ENCODE measurements at regions not wholly inside any gene's neighbourhood (a gene's known extent, or its start where the extent isn't known, plus 50 kb on each side); places are given as distances from the start of the nearest gene placed in this dataset.

DNA sequence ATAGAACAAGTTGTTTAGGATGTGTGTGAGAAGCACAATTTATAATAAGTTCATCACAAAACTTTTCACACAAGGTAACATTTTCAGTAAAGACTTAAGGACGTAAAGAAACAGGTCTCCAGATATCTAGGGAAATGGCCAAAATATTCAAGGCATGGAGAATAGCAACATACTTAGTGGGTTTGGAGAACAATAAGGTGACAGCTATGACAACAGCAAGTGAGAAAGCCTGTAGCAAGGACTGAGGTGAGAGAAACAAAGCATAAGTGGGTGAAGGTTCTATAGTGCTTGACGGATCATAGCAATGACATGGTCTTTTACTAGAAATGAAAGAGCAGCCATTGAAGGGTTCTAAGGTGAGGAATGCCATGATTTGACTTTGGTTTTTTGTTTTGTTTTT is 1337.3 kb downstream of the PCDH18 start:
- intact Hi-C loops (cut with DNase I) = loop anchor here in 1 of 2 donors (5.0 kb wide), 1 partner anchor 888 kb away; no protein-coding TSS in a partner anchor
- no peak for DNase-seq (ENCODE audit: low spot score)

DNA sequence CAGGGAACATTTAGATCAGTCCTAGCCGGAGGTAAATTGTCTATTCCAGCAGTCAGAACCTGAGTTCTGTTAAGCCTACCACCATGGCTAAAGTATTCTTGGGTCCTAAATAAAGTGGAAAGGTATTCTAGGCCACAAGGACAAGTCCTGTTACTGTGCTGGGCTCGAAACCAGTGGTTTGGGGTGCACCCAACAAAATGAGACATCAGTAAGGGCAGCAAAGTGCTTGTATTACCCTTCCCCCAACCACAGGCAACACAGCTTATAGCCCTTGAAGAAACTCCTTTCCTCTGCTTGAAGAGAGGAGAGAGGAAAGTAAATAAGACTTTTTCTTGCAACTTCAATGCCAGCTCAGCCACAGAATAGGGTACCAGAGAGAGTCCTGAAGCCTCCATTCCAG is 1345.6 kb downstream of the PCDH18 start:
- no peak for DNase-seq (ENCODE audit: low spot score)
- intact Hi-C loops (cut with DNase I) = no loop called here

DNA sequence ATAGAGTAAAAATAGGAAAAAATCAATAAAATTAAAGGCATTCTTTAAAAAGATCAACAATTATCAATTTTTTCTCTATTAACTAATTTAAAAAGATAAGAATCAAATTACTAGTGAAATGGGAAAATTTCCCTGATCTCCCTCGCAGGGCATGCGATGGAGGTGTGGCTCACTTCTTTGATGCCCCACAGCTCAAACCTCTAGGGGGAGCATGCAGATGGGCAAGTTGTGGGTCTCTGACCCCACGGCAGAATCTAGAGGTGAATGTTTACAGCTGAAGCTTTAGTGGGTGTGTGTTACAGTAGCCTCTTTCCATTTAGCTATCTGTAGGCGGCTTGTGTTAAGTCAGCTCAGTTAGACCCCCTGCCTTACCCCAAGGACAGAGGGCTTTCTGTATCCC is 1348.8 kb downstream of the PCDH18 start:
- DNase-seq (ENCODE audit: low spot score) = no peak
- intact Hi-C loops (cut with DNase I) = no loop called here

DNA sequence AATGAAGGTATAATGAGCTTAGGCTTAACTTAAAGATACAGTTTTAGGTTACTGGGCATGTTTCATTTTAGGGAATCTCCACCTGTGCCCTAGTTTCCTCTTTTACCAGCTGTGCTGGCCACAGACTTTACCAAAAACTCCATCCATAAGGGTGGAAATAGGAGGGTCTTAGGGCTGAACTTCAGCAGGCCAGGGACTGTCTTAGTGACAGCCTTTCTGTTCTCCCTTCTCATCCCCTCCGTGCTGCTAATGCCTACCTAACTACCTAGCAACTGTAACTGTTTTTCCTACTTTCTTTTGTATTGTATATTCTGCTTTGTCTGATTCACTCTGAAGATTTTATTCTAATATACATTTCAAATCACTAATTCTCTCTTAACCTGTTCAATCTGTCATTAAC is 1375.3 kb downstream of the PCDH18 start:
- no peak for DNase-seq (ENCODE audit: low spot score)
- intact Hi-C loops (cut with DNase I) = no loop called here

DNA sequence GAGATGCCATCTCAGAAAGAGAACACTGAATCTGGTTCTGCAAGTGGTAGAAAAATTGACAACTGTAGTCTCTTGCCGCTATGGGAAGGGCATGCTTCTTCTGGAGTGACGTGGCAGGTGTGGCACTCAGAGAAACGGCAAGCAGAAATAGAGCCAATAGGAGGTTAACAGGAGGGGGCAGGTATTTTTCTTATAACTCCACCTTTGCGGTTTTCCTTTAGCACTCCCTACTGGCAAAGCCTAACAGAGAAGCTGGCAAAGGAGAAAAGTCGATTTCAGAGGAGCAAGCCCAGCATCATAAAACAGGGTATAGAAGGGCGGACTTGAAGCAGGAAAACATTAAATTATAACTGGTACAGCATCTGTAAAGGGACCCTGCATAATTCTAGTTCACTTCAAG is 1382.2 kb downstream of the PCDH18 start:
- intact Hi-C loops (cut with DNase I) = no loop called here
- DNase-seq (ENCODE audit: low spot score) = no peak

DNA sequence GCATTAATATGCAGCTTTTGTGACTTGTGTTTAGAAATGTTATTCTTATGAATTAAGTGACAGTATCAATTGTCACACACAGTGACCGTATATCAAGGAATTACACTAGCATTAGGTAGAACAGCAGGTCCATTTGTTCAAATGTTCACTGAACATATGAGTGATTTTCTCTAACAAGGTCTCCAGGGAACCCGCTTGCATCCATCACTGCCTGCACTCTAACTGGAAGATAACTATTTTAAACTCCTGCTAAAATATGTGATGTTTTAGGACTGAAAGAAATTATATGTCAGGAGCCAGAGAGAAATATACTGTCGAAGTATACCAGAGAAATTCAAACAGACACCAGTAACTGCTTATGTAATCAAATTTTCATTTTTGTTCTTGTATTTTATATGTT is 1395.7 kb downstream of the PCDH18 start:
- DNase-seq (ENCODE audit: low spot score) = no peak
- intact Hi-C loops (cut with DNase I) = no loop called here

DNA sequence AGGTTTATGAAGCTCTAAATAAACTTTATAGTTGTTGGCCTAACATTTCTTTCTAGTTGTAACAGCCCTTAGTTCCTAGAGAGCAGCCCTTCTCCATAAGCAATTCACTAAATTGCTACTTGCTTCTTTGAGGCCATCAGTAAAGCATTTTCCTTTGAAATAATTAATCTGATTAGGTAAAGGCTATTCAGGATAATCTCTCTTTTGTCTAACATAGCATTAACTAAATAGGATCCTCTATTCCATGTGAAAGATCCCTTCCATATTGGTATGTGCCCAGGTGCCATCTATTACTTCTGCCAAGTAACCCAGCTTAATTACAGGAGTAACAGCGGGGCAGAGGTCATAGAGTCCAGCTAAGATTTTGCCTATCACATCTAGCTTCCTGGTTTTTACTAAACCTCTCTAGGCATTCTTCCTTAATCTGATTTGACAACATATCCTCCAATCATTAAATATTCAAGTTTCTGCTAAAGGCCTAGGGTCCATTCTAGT is 1408.0 kb downstream of the PCDH18 start:
- no peak for DNase-seq (ENCODE audit: low spot score)
- intact Hi-C loops (cut with DNase I) = no loop called here

DNA sequence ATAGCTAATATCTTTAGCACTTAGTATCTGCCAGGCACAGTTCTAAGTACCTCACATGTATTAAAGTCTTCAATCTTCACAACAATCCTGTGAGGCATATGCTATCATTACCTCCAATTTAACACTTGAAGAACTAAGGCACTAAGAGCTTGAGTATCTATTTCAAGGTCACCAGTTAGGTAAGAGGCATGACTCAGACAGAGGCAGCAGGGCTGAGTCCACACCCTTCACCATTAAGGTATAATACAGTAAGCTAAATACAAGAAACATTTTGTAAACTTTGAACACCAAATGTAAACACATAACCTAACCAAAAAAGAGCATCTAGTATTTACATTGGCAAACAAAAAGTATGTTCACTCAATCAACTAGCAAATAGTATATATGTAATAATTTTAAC is 1410.9 kb downstream of the PCDH18 start:
- DNase-seq (ENCODE audit: low spot score) = no peak
- intact Hi-C loops (cut with DNase I) = no loop called here

DNA sequence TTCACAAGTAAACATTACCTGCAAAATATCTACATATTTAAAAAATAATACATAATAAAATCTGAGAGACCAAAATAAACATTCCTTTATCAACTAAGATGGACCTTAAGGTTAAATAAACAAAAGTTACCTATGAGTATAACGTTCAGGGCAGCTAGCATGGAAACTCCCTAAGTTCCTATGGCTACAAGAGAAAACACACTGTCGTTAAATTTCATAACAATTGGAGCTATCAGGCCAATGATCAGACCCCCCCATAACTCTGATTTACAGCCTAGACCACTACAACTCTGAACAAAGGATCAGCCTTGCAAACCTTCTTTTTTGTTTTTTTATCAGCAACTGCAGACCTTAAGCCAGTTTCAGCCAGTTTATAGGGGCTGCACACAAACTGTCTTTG is 1418.4 kb downstream of the PCDH18 start:
- DNase-seq (ENCODE audit: low spot score) = no peak
- intact Hi-C loops (cut with DNase I) = no loop called here

DNA sequence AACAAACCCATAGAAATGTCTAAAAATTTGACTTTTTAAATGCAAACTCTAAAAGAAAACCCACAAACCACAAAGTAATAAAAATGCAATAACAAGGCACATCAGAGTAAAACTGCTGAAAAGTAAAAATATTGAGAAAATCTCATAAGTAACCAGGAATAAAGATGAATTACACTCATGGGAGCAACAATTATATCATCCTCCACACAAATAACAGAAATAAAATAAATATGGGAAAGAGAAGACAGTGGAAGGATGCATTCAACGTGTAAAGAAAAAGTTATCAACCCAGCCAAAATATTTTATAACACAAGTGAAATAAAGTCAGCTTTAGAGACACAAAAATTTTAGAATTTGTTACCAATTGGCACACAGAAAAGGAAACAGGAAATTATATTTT is 1420.2 kb downstream of the PCDH18 start:
- DNase-seq (ENCODE audit: low spot score) = no peak
- intact Hi-C loops (cut with DNase I) = no loop called here

DNA sequence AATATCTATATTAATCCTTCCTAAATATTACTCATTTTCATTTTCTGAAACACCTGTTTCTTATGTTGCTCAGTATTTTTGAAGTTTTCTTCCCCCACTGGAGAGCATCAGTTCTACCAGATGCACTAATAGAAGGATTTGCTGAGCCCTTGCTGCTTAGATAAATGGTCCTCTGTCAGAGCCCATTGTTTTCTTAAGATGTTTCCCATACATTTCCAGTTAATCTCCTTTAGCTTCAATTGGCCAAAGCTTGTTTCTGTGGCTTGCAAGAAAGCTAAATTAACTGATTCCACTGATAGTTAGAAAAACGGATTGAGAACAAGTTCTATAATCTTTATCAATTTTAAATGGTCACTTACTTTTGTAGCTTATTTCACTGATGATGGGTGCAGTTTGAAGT is 1425.5 kb downstream of the PCDH18 start:
- intact Hi-C loops (cut with DNase I) = no loop called here
- no peak for DNase-seq (ENCODE audit: low spot score)

DNA sequence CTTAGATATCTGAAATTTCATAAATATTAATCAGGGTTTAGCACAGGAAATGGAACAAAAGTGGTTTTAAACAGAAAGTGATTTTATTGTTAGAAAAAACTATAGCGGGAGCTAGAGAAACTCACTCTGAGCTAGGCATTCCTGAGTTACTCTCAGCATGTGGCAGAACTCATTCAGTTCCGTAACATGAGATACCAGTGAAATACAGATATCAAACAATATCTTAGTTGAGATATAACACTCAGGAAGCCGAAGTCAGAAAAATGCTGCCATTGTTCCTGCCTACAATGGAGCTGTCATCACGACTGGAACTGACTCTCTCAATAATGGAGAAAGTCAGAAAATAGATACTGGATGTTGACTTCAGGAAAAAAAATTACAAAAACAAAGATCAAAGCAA is 1428.7 kb downstream of the PCDH18 start:
- intact Hi-C loops (cut with DNase I) = no loop called here
- no peak for DNase-seq (ENCODE audit: low spot score)

DNA sequence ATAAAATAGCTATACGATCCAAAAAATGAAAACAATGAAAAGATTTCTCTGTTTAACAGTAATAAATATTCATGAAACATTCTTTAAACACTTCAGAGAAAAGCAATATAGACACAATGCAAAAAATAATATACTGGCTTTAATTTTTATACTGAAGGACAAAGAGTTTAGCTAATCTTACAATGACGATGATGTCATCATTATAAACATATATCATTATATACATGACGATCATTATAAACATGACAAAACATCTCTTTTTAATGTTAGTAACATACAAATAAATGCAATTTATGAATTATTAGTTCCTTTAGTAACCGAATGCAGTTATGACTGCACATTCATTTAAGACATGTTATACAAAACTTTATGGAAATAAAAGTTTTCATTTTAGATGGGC is 1434.6 kb downstream of the PCDH18 start:
- intact Hi-C loops (cut with DNase I) = no loop called here
- no peak for DNase-seq (ENCODE audit: low spot score)

DNA sequence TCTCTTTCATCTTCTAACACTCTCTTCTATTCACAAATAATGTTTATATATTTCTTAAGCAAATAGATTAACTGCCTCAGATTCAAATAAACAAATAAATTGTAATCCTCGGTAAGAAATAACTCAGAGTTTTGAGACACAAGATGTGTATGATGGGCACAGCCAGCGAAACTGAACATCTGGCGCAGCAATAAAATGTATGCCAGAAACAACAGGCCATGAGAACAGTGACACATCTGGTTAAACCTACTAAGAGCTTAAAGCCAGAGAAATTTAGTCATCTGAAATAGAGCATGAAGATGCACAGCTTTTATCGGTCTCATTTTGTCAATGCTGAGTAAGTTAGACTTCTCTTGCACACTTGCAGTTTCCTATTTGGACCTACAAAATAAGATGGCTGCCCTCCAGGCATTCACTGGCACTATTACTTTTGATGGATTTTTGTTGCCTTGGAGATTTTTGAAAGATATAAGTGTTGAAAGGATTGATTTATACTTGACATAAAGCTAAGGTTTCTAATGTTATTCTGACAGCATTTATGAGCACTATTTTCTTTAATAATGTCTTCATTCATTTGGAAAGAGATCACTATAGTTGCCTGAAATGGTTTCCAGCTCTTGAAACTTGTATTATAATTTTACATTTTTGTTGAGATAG is 1444.0 kb downstream of the PCDH18 start:
- intact Hi-C loops (cut with DNase I) = no loop called here
- no peak for DNase-seq (ENCODE audit: low spot score)

DNA sequence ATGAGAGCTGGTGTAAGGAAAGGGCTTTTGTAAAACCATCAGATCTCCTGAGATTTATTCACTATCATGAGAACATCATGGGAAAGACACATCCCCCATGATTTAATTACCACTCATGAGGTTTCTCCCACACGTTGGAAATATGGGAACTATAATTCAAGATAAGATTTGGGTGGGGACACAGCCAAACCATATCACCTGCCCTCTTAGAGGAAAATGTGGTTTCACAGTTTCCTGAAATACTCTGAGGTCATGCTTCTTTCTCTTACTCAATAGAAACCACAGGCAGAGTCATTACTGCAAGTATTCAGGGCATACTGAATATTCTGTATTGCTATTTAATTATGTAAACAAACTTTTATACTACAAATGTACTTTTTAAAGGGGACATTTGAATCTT is 1453.3 kb downstream of the PCDH18 start:
- intact Hi-C loops (cut with DNase I) = no loop called here
- no peak for DNase-seq (ENCODE audit: low spot score)

DNA sequence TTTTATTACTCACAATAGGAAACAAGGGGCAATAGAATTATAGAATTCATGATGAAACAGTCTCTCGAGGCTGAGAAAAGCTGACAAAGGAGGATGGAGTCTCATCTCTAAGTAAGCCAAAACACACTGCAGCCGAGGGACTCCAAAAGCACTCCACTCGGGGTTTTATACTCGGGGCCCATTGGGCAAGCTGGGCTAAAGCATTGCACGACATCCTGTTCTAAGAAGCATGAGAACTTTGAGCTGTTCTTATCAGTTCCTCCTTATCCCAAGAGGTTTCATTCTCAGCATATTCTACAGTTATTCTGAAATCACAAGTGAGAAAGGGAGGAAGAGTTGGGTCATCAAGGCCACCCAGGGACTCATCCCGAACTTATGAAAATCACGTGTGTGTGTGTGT is 1475.5 kb downstream of the PCDH18 start:
- no peak for DNase-seq (ENCODE audit: low spot score)
- intact Hi-C loops (cut with DNase I) = no loop called here

DNA sequence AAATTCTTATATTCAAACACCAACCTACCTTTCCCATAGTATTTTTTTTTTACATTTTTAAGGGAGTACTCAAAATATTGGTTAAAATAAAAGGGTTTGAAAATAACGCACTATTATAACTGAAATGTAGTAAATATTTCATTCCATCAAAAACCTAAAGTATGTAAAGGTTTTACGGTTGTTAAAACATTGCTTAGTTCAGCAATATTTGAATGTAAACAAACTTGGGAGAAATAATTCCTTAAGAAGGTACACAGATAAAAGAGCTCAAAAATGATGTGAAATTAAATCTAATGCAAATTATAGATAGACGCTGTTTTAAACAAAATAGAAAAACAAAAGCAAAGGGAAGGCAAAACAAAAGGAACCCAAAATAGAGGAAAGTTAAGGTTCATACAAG is 1476.9 kb downstream of the PCDH18 start:
- no peak for DNase-seq (ENCODE audit: low spot score)
- intact Hi-C loops (cut with DNase I) = no loop called here

DNA sequence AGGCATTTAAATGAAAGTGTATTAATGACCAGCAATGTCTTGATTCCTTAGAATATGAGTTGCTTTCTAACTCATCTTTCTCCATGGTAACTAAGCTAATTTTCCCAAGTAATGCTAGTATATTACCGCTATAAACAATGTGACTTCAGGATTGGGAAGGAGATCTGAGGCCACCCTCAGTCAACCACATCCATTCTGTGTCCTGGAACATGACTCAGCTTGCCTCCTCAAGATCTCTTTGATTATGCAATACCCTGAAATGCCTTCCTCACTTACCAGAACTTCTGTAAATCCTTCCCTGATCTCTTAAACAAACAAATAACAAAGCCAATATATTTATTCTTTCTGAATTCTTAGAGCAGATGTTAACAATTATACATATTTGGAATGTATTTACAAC is 1495.5 kb downstream of the PCDH18 start:
- DNase-seq (ENCODE audit: low spot score) = no peak
- intact Hi-C loops (cut with DNase I) = no loop called here

DNA sequence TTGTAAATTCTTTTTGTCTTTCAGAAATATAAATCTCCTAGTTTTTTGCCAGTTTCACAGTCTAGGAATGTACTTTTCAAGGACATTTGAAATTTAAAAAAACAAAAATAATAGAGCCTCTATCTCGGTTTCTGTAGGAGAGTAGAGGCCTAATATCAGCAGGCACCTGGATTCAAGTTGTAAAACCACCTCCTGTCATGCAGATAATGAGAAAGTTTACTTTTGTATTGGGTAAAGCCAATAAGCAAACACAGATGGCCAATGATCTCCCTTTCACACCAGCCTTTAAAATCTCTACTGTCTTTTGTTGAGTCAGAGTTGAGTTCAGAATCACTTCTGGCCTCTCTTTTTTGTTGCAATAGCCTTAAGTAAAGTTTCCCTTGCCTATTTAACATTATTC is 1499.9 kb downstream of the PCDH18 start:
- no peak for DNase-seq (ENCODE audit: low spot score)
- intact Hi-C loops (cut with DNase I) = no loop called here

DNA sequence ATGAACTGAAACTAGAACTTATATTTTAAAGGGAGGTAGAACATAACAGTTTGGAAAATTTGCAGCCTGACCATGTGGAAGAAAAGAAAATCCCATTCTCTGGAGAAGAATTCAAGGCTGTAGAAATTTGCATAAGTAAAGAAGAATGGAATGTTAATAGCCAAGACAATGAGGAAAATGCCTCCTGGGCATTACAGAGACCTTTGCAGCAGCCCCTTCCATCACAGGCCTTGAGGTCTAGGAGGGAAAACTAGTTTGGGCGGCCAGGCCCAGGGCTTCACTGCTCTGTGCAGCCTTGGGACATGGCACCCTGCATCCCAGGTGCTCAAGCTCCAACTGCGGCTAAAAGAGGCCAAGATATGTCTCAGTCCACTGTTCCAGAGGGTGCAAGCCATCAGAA is 1506.8 kb downstream of the PCDH18 start:
- DNase-seq (ENCODE audit: low spot score) = no peak
- intact Hi-C loops (cut with DNase I) = no loop called here

DNA sequence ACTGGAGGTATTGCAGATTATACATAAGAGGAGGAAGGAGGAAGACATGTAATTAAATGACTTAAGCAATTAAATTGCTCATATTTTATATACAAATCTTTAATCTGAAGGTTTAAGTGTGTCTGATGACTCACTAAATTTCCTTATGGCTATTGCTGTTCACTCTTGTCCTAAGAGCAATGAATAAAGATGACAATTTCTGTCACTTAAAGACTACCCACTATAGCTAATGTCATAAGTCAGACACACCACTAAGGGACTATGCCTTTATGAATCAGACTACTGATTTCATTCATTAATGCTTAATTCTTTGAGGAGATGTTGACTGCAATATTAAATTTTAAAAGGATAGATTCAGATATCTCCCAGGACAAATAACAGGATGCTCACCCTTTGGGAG is 1514.7 kb downstream of the PCDH18 start:
- DNase-seq (ENCODE audit: low spot score) = no peak
- intact Hi-C loops (cut with DNase I) = no loop called here

DNA sequence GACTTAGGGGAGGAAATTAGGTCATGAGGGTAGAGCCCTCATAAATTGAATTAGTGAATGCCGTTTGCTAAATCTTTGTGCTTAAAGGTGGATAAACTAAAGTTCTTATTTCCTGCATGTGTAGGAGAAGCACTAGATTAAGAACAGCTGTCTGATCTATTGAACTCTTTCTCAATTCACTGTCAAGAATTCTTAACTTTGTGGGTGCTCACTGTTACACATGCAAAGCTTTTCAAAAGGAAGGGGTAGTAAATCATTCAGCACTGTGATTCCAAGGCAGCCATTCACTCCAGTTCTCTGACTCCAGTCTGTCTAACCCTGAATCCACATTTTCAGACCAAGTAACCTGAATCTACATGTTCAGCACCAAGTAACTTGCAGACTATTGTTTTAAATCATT is 1520.1 kb downstream of the PCDH18 start:
- DNase-seq (ENCODE audit: low spot score) = no peak
- intact Hi-C loops (cut with DNase I) = no loop called here
